K562 (cell line): ENCODE measurements at regions not wholly inside any gene's neighbourhood (a gene's known extent, or its start where the extent isn't known, plus 50 kb on each side); places are given as distances from the start of the nearest gene placed in this dataset.

Source experiments
- BCL6 ChIP-seq: fragments of 250-450 bp; sonication (Bioruptor Pico); IDR thresholded peaks from 2 replicates; pipeline ENCODE4 v1.4.0; 2020
- CCAR2 ChIP-seq: fragments of 200-400 bp; formaldehyde crosslinking; IDR thresholded peaks from 2 replicates; pipeline ENCODE4 v1.6.1; 2017; ENCODE audit warnings: mild to moderate bottlenecking, low read depth, low read length
- CXXC5 ChIP-seq: fragments of 250-450 bp; sonication (Bioruptor Pico); IDR thresholded peaks from 2 replicates; pipeline ENCODE4 v1.8.0; 2022; ENCODE audit warnings: inconsistent platforms, mild to moderate bottlenecking, moderate library complexity
- HNRNPUL1 ChIP-seq: fragments of 200-400 bp; formaldehyde crosslinking; IDR thresholded peaks from 2 replicates; pipeline ENCODE4 v1.6.1; 2017; ENCODE audit warnings: low read length
- MAFF ChIP-seq: IDR thresholded peaks from 2 replicates; pipeline ENCODE4 v1.6.1; 2012; ENCODE audit warnings: low read length, improper control_type of control experiment
- MECOM ChIP-seq: fragments of 250-450 bp; sonication (Bioruptor Pico); IDR thresholded peaks from 2 replicates; pipeline ENCODE4 v1.8.0; 2022; ENCODE audit warnings: inconsistent platforms
- NFIC ChIP-seq: fragments of 450-650 bp; IDR thresholded peaks from 2 replicates; pipeline ENCODE4 v1.6.1; 2017; ENCODE audit warnings: mild to moderate bottlenecking, inconsistent platforms
- NR2F6 ChIP-seq: fragments of 450-650 bp; formaldehyde crosslinking; IDR thresholded peaks from 2 replicates; pipeline ENCODE4 v1.4.0; 2020; ENCODE audit warnings: mild to moderate bottlenecking
- POLR2AphosphoS2 ChIP-seq: IDR thresholded peaks from 2 replicates; pipeline ENCODE4 v1.6.1; 2012; ENCODE audit warnings: low read length, improper control_type of control experiment
- PTTG1 ChIP-seq: fragments of 450-650 bp; IDR thresholded peaks from 2 replicates; pipeline ENCODE4 v1.6.1; 2016; ENCODE audit warnings: low read depth, mild to moderate bottlenecking, missing genetic modification characterization, missing compliant biosample characterization
- SETDB1 ChIP-seq: IDR thresholded peaks from one replicate; pipeline ENCODE4 v1.6.1; 2012; ENCODE audit warnings: low read length, control low read depth, inconsistent platforms
- SLC30A9 ChIP-seq: fragments of 250-450 bp; sonication (Bioruptor Pico); IDR thresholded peaks from 2 replicates; pipeline ENCODE4 v1.8.0; 2022; ENCODE audit warnings: mild to moderate bottlenecking, moderate library complexity
- SMAD1 ChIP-seq: fragments of 150-350 bp; IDR thresholded peaks from 2 replicates; pipeline ENCODE4 v1.6.1; 2014; ENCODE audit warnings: low read length, low read depth; ENCODE audit not compliant: partially characterized antibody
- TARDBP ChIP-seq: fragments of 450-650 bp; IDR thresholded peaks from 2 replicates; pipeline ENCODE4 v1.6.1; 2016
- ZNF263 ChIP-seq: sonication (generic); formaldehyde crosslinking; IDR thresholded peaks from 2 replicates; pipeline ENCODE4 v1.8.0; 2022; ENCODE audit warnings: mild to moderate bottlenecking, missing genetic modification reagents, borderline replicate concordance
- ZNF668 ChIP-seq: fragments of 250-450 bp; sonication (Bioruptor Pico); IDR thresholded peaks from 2 replicates; pipeline ENCODE4 v1.8.0; 2022; ENCODE audit warnings: mild to moderate bottlenecking, inconsistent platforms
- ZNF79 ChIP-seq: fragments of 250-450 bp; sonication (Bioruptor Pico); IDR thresholded peaks from 2 replicates; pipeline ENCODE4 v1.4.0; 2020; ENCODE audit warnings: low read depth, mild to moderate bottlenecking, moderate library complexity
- TF ChIP-seq, protein P1 (sequence below): sonication (generic); formaldehyde crosslinking; IDR thresholded peaks from 2 replicates; pipeline ENCODE4 v1.8.0; 2022; ENCODE audit warnings: mild to moderate bottlenecking, missing genetic modification reagents
- TF ChIP-seq, protein P2 (sequence below): sonication (generic); formaldehyde crosslinking; IDR thresholded peaks from 2 replicates; pipeline ENCODE4 v1.8.1; 2023; ENCODE audit warnings: mild to moderate bottlenecking, missing genetic modification reagents
- TF ChIP-seq, protein P3 (sequence below): fragments of 450-650 bp; IDR thresholded peaks from 2 replicates; pipeline ENCODE4 v1.6.1; 2016; ENCODE audit warnings: low read depth, mild to moderate bottlenecking, moderate library complexity
- TF ChIP-seq, protein P4 (sequence below): fragments of 450-650 bp; formaldehyde crosslinking; IDR thresholded peaks from 2 replicates; pipeline ENCODE4 v1.4.0; 2020; ENCODE audit warnings: mild to moderate bottlenecking, mixed read lengths

DNA sequence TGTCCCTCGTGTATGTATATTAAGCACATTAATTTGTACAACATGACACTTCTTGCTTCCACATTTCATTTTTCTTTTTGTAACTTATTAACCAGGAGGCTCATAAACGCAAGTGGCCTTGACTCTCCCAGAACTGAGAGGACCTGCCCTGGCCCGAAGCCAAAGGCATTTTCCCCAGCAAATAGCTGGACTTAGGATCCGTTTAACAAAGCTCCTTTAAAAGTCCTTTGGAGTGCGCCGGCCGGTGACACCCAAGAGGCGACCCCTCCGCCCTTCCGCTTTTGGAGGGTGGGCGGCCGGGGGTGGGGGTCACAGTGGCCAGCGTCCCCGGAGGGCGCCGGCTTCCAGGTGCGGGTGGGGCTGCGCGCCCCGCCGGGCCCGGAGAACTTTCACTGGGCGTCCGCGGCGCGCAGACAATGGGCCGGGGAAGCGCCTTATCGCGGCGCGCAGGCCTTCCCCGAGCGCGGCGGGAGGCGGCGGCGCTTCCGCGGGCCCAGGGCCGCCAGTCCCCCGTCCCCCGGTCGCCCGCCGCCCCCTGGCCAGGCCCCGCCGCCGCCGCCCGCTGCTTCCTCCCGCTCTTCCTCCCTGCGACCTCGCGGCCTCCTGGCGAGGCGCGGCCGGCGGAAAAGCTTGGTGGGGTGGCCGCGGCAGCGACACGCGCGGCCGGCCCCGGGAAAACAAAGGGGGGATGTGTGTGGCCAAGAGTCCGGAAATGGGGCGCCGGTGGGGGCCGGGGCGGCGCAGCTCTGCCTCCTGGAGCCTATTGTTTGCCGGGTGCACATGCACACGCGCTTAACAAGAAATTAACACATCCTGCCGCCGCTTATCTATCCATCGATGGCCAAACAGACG lies 613.4 kb downstream of the MCTP2 start (continued):
- no peak for TF ChIP-seq SMAD1
- TF ChIP-seq ZNF79 (CRISPR knock-in tag) = no peak
- TF ChIP-seq, protein P1, sequence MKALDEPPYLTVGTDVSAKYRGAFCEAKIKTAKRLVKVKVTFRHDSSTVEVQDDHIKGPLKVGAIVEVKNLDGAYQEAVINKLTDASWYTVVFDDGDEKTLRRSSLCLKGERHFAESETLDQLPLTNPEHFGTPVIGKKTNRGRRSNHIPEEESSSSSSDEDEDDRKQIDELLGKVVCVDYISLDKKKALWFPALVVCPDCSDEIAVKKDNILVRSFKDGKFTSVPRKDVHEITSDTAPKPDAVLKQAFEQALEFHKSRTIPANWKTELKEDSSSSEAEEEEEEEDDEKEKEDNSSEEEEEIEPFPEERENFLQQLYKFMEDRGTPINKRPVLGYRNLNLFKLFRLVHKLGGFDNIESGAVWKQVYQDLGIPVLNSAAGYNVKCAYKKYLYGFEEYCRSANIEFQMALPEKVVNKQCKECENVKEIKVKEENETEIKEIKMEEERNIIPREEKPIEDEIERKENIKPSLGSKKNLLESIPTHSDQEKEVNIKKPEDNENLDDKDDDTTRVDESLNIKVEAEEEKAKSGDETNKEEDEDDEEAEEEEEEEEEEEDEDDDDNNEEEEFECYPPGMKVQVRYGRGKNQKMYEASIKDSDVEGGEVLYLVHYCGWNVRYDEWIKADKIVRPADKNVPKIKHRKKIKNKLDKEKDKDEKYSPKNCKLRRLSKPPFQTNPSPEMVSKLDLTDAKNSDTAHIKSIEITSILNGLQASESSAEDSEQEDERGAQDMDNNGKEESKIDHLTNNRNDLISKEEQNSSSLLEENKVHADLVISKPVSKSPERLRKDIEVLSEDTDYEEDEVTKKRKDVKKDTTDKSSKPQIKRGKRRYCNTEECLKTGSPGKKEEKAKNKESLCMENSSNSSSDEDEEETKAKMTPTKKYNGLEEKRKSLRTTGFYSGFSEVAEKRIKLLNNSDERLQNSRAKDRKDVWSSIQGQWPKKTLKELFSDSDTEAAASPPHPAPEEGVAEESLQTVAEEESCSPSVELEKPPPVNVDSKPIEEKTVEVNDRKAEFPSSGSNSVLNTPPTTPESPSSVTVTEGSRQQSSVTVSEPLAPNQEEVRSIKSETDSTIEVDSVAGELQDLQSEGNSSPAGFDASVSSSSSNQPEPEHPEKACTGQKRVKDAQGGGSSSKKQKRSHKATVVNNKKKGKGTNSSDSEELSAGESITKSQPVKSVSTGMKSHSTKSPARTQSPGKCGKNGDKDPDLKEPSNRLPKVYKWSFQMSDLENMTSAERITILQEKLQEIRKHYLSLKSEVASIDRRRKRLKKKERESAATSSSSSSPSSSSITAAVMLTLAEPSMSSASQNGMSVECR = 0 out of 2 replicates have a peak, but pooled peaks have one; percentile 22
- TF ChIP-seq MAFF = no peak
- peak; percentile 98 for TF ChIP-seq NFIC
- TF ChIP-seq SLC30A9 (CRISPR knock-in tag) = no peak
- TF ChIP-seq, protein P2, sequence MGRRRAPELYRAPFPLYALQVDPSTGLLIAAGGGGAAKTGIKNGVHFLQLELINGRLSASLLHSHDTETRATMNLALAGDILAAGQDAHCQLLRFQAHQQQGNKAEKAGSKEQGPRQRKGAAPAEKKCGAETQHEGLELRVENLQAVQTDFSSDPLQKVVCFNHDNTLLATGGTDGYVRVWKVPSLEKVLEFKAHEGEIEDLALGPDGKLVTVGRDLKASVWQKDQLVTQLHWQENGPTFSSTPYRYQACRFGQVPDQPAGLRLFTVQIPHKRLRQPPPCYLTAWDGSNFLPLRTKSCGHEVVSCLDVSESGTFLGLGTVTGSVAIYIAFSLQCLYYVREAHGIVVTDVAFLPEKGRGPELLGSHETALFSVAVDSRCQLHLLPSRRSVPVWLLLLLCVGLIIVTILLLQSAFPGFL (CRISPR knock-in tag) = no peak
- no peak for TF ChIP-seq HNRNPUL1
- TF ChIP-seq ZNF668 (CRISPR knock-in tag) = no peak
- TF ChIP-seq TARDBP = 0 out of 2 replicates have a peak, but pooled peaks have one; percentile 57
- no peak for TF ChIP-seq MECOM (CRISPR knock-in tag)
- TF ChIP-seq BCL6 = no peak
- TF ChIP-seq NR2F6 (CRISPR knock-in tag) = no peak
- TF ChIP-seq CXXC5 = peak; percentile 93
- TF ChIP-seq PTTG1 (tag) = no peak
- TF ChIP-seq, protein P3, sequence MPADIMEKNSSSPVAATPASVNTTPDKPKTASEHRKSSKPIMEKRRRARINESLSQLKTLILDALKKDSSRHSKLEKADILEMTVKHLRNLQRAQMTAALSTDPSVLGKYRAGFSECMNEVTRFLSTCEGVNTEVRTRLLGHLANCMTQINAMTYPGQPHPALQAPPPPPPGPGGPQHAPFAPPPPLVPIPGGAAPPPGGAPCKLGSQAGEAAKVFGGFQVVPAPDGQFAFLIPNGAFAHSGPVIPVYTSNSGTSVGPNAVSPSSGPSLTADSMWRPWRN = peak; percentile 57; the same call in 1 of the 2 replicates
- TF ChIP-seq POLR2AphosphoS2 = no peak
- TF ChIP-seq CCAR2 = no peak
- TF ChIP-seq ZNF263 (CRISPR knock-in tag) = no peak
- no peak for TF ChIP-seq SETDB1
- TF ChIP-seq, protein P4, sequence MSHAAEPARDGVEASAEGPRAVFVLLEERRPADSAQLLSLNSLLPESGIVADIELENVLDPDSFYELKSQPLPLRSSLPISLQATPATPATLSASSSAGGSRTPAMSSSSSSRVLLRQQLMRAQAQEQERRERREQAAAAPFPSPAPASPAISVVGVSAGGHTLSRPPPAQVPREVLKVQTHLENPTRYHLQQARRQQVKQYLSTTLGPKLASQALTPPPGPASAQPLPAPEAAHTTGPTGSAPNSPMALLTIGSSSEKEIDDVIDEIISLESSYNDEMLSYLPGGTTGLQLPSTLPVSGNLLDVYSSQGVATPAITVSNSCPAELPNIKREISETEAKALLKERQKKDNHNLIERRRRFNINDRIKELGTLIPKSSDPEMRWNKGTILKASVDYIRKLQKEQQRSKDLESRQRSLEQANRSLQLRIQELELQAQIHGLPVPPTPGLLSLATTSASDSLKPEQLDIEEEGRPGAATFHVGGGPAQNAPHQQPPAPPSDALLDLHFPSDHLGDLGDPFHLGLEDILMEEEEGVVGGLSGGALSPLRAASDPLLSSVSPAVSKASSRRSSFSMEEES (CRISPR knock-in tag) = no peak
